ENCODE measurements at regions not wholly inside any gene's neighbourhood (a gene's known extent, or its start where the extent isn't known, plus 50 kb on each side); places are given as distances from the start of the nearest gene placed in this dataset.

DNA sequence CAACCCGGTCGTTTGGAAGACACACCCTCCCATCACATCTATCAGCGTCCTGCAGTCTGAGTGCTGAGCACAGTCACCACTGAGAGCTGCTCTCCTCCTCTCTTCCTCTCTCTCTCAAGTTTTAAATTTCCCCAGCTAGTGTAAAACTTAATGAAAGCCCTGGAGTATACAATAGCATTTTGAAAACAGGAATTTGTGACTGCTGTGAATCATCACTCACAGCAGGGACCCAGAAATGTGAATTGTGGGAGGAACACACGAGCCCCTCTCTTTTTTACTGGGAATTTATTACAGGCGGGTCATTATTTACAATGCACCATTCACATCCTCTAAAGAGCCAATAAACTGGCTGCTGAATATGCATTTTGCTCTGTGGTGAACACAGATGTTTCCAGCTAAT lies 185.0 kb upstream of the SMIM21 start:
- H3K4me1 ChIP-seq (ENCODE audit: control insufficient read depth, extremely low read depth, insufficient read depth, low read length), result no peaks in the 10 kb centered on the region
- no peaks in the 10 kb centered on the region for H3K36me3 ChIP-seq (ENCODE audit: control insufficient read depth, insufficient read depth, low read length)
- H4K20me1 ChIP-seq (ENCODE audit: control insufficient read depth, extremely low read depth, insufficient read depth, low read length), result no peaks in the 10 kb centered on the region
- no peaks in the 10 kb centered on the region for H3K9me3 ChIP-seq (ENCODE audit: control insufficient read depth, insufficient read depth, low read depth, low read length)
- DNase-seq (ENCODE audit: low read depth in 2 of 2), result no peak
- no peak overlapping the region for H2AFZ ChIP-seq (ENCODE audit: low read length)
- no peak overlapping the region for H3K4me3 ChIP-seq (replicated peaks in 1 of 4; ENCODE audit: control extremely low read depth in 1 of 4, insufficient read depth in 1 of 4, low read depth in 3 of 4, low read length in 4 of 4)
- H3K79me2 ChIP-seq (ENCODE audit: control insufficient read depth, insufficient read depth, low read length), result no peaks in the 10 kb centered on the region
- no peaks in the 10 kb centered on the region for H3K27me3 ChIP-seq (ENCODE audit: control insufficient read depth, insufficient read depth, low read length)
- no peak overlapping the region for H3K27ac ChIP-seq (ENCODE audit: insufficient read depth, low read length)
- no peak overlapping the region for H3K4me2 ChIP-seq (ENCODE audit: extremely low read depth, insufficient read depth, low read length)
- no peak overlapping the region for H3K9ac ChIP-seq (ENCODE audit: insufficient read depth, low read length)
- TF ChIP-seq EZH2 (IDR thresholded peaks at IDR 0.05; ENCODE audit: low read length, missing control alignments) (no peak), CTCF (conservative IDR thresholded peaks at IDR 0.05 in 1 of 2, IDR thresholded peaks at IDR 0.05 in 1 of 2; ENCODE audit: low read depth in 1 of 2, low read length in 2 of 2) (no peak)

DNA sequence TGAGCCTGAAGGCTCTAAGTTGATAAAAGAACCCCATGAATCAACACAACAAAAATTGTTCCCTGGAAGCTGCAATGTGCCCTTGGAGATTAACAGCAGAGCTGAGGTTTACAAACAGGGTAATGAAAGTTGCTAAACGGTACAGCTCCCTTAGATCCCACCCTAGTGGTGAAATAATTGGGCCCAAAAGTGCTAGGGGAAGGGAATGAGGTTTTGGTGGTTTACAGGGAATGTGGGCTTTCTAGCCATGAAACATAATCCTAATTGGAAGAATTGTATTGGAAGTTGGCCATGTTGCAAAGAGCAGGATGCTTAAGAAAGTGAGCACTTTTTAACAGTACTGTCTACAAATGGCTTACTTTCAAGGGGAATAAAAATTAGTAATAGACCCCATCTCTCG lies 180.2 kb upstream of the SMIM21 start:
- Histone ChIP-seq H2AFZ (ENCODE audit: low read length) (no peak overlapping the region), H3K4me3 (replicated peaks in 1 of 4; ENCODE audit: control extremely low read depth in 1 of 4, insufficient read depth in 1 of 4, low read depth in 3 of 4, low read length in 4 of 4) (no peak overlapping the region), H3K4me1 (ENCODE audit: control insufficient read depth, extremely low read depth, insufficient read depth, low read length) (no peaks in the 10 kb centered on the region), H3K4me2 (ENCODE audit: extremely low read depth, insufficient read depth, low read length) (no peak overlapping the region), H3K79me2 (ENCODE audit: control insufficient read depth, insufficient read depth, low read length) (no peaks in the 10 kb centered on the region), H3K27me3 (ENCODE audit: control insufficient read depth, insufficient read depth, low read length) (no peaks in the 10 kb centered on the region), H3K27ac (ENCODE audit: insufficient read depth, low read length) (no peak overlapping the region), H3K9ac (ENCODE audit: insufficient read depth, low read length) (no peak overlapping the region), H3K9me3 (ENCODE audit: control insufficient read depth, insufficient read depth, low read depth, low read length) (no peaks in the 10 kb centered on the region), H3K36me3 (ENCODE audit: control insufficient read depth, insufficient read depth, low read length) (no peaks in the 10 kb centered on the region), H4K20me1 (ENCODE audit: control insufficient read depth, extremely low read depth, insufficient read depth, low read length) (no peaks in the 10 kb centered on the region)
- no peak for TF ChIP-seq CTCF (conservative IDR thresholded peaks at IDR 0.05 in 1 of 2, IDR thresholded peaks at IDR 0.05 in 1 of 2; ENCODE audit: low read depth in 1 of 2, low read length in 2 of 2)
- no peak for TF ChIP-seq EZH2 (IDR thresholded peaks at IDR 0.05; ENCODE audit: low read length, missing control alignments)
- peak; percentile 1 to 35 for DNase-seq (ENCODE audit: low read depth in 2 of 2)

DNA sequence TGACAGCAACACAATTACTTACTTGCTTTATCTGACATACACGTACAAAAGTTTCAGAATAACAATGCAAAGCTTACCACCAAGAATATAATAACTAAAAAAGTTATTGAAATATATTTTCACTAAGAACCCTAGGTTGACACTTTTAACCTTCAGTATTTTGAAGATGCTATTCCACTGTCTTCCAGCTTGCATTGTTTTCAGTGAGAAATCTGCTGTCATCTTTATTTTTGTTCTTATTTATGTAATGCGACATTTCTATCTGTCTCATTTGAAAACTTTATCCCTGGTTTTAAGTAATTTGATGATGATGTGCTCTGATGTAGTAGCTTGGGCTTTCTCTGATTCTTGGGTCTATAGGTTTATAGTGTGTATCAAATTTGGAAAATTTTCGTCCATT lies 165.0 kb upstream of the SMIM21 start:
- peak; percentile 6 to 9 for DNase-seq (ENCODE audit: low read depth in 2 of 2)
- H3K4me2 ChIP-seq (ENCODE audit: extremely low read depth, insufficient read depth, low read length), result no peak overlapping the region
- H3K27me3 ChIP-seq (ENCODE audit: control insufficient read depth, insufficient read depth, low read length), result no peaks in the 10 kb centered on the region
- H3K4me1 ChIP-seq (ENCODE audit: control insufficient read depth, extremely low read depth, insufficient read depth, low read length), result no peaks in the 10 kb centered on the region
- TF ChIP-seq CTCF (conservative IDR thresholded peaks at IDR 0.05 in 1 of 2, IDR thresholded peaks at IDR 0.05 in 1 of 2; ENCODE audit: low read depth in 1 of 2, low read length in 2 of 2) (no peak), EZH2 (IDR thresholded peaks at IDR 0.05; ENCODE audit: low read length, missing control alignments) (no peak)
- no peak overlapping the region for H2AFZ ChIP-seq (ENCODE audit: low read length)
- H3K9ac ChIP-seq (ENCODE audit: insufficient read depth, low read length), result no peak overlapping the region
- no peaks in the 10 kb centered on the region for H3K79me2 ChIP-seq (ENCODE audit: control insufficient read depth, insufficient read depth, low read length)
- no peaks in the 10 kb centered on the region for H4K20me1 ChIP-seq (ENCODE audit: control insufficient read depth, extremely low read depth, insufficient read depth, low read length)
- H3K4me3 ChIP-seq (replicated peaks in 1 of 4; ENCODE audit: control extremely low read depth in 1 of 4, insufficient read depth in 1 of 4, low read depth in 3 of 4, low read length in 4 of 4), result no peak overlapping the region
- no peaks in the 10 kb centered on the region for H3K9me3 ChIP-seq (ENCODE audit: control insufficient read depth, insufficient read depth, low read depth, low read length)
- no peak overlapping the region for H3K27ac ChIP-seq (ENCODE audit: insufficient read depth, low read length)
- no peaks in the 10 kb centered on the region for H3K36me3 ChIP-seq (ENCODE audit: control insufficient read depth, insufficient read depth, low read length)

Measured in fibroblast of lung (primary cell).